ENCODE measurements at regions not wholly inside any gene's neighbourhood (a gene's known extent, or its start where the extent isn't known, plus 50 kb on each side); places are given as distances from the start of the nearest gene placed in this dataset.

- DNase-seq, result no peak
Measured at GRCh38 chr7:47040795-47041347, 541.0 kb downstream of the TNS3 start.

GRCh38 chr7:47039904-47040303 lies 542.0 kb downstream of the TNS3 start:
- no peak for DNase-seq

GRCh38 chr7:47039089-47039648 lies 542.7 kb downstream of the TNS3 start:
- DNase-seq, result no peak

GRCh38 chr7:47038621-47039020 lies 543.3 kb downstream of the TNS3 start:
- DNase-seq, result no peak

- DNase-seq, result no peak
Measured at GRCh38 chr7:47037607-47038006, 544.3 kb downstream of the TNS3 start.

- no peak for DNase-seq
Measured at GRCh38 chr7:47036909-47037308, 545.0 kb downstream of the TNS3 start.

- DNase-seq, result no peak
Measured at GRCh38 chr7:47035522-47035921, 546.4 kb downstream of the TNS3 start.

- no peak for DNase-seq
Measured at GRCh38 chr7:47034180-47034579, 547.7 kb downstream of the TNS3 start.

GRCh38 chr7:47032536-47032908 lies 549.4 kb downstream of the TNS3 start:
- DNase-seq, result no peak

- no peak for DNase-seq
Measured at GRCh38 chr7:47031786-47032535, 550.0 kb downstream of the TNS3 start.

- DNase-seq, result no peak
Measured at GRCh38 chr7:47028284-47028683, 553.6 kb downstream of the TNS3 start.

GRCh38 chr7:47027695-47028240 lies 554.1 kb downstream of the TNS3 start:
- no peak for DNase-seq

GRCh38 chr7:47026780-47027361 lies 555.0 kb downstream of the TNS3 start:
- DNase-seq, result no peak

GRCh38 chr7:47024991-47025390 lies 556.9 kb downstream of the TNS3 start:
- no peak for DNase-seq

- no peak for DNase-seq
Measured at GRCh38 chr7:47008461-47008860, 573.5 kb downstream of the TNS3 start.

GRCh38 chr7:47007471-47007870 lies 574.4 kb downstream of the TNS3 start:
- DNase-seq, result no peak

- DNase-seq, result no peak
Measured at GRCh38 chr7:47000561-47000960, 581.4 kb downstream of the TNS3 start.

GRCh38 chr7:46999866-47000265 lies 582.0 kb downstream of the TNS3 start:
- DNase-seq, result no peak

- no peak for DNase-seq
Measured at GRCh38 chr7:46996972-46997371, 584.9 kb downstream of the TNS3 start.

- no peak for DNase-seq
Measured at GRCh38 chr7:46993396-46993795, 588.5 kb downstream of the TNS3 start.

- DNase-seq, result no peak
Measured at GRCh38 chr7:46990761-46991160, 591.1 kb downstream of the TNS3 start.

GRCh38 chr7:46989247-46989646 lies 592.7 kb downstream of the TNS3 start:
- DNase-seq, result no peak

GRCh38 chr7:46982928-46983327 lies 599.0 kb downstream of the TNS3 start:
- DNase-seq, result no peak

- DNase-seq, result no peak
Measured at GRCh38 chr7:46979439-46979838, 602.5 kb downstream of the TNS3 start.

All from stimulated activated CD8-positive, alpha-beta memory T cell treated with anti-CD3 and anti-CD28 coated beads, Interleukin-4, amount 100 ng/mL, for 48 hours (primary cell).